Esophagus squamous epithelium (tissue), 5 donors: ENCODE measurements at regions not wholly inside any gene's neighbourhood (a gene's known extent, or its start where the extent isn't known, plus 50 kb on each side); places are given as distances from the start of the nearest gene placed in this dataset.

Experiments used
- DNase-seq: peaks from one replicate; lab custom pipeline; 2025; lab: John Stamatoyannopoulos, UW
- H3K27ac ChIP-seq, 4 donors: fragments of 200-600 bp; sonication (generic); one replicate each; pipeline ENCODE4 v1.5.1; 2016 to 2019; ENCODE audit warnings: mild to moderate bottlenecking in 1 of 4
- H3K27me3 ChIP-seq, 4 donors: fragments of 200-600 bp; sonication (generic); 1 replicate in 3 of 4; 2 replicates in 1 of 4; pipeline versions ENCODE4 v1.5.1 to v1.6.0; 2017 to 2021; ENCODE audit warnings: antibody characterized with exemption in 1 of 4
- H3K36me3 ChIP-seq, 3 donors: fragments of 200-600 bp; sonication (generic); one replicate each; pipeline ENCODE4 v1.5.1; 2016 to 2019
- H3K4me1 ChIP-seq, 3 donors: fragments of 200-600 bp; sonication (generic); one replicate each; pipeline ENCODE4 v1.5.1; 2017 to 2019
- H3K4me3 ChIP-seq, 4 donors: fragments of 200-600 bp; sonication (generic); 1 replicate in 3 of 4; 2 replicates in 1 of 4; pipeline ENCODE4 v1.5.1; 2016 to 2019; ENCODE audit warnings: mild to moderate bottlenecking in 2 of 4, moderate library complexity in 1 of 4
- H3K9me3 ChIP-seq, 3 donors: fragments of 200-600 bp; sonication (generic); one replicate each; pipeline ENCODE4 v1.5.1; 2016 to 2019
- CTCF ChIP-seq, 6 experiments: fragments of 450-650 bp in 4 of 6; fragments of 200-600 bp in 2 of 6; sonication (generic) in 2 of 6; IDR thresholded peaks; one replicate each; pipeline ENCODE4 v1.5.1; 2016 to 2019; ENCODE audit warnings: antibody characterized with exemption in 6 of 6, mild to moderate bottlenecking in 4 of 6, moderate library complexity in 4 of 6
- POLR2A ChIP-seq, 4 donors: fragments of 450-650 bp; IDR thresholded peaks; one replicate each; pipeline ENCODE4 v1.6.1; 2017; ENCODE audit warnings: antibody characterized with exemption in 4 of 4, mild to moderate bottlenecking in 4 of 4, moderate library complexity in 3 of 4
- WGBS, 2 donors: methylation state at CpG; one replicate each; pipeline ENCODE4 v1.1.5; 2018; 5-methylcytosine and 5-hydroxymethylcytosine counted together
- intact Hi-C: fragments of 100-400 bp; cut with DNase I; formaldehyde crosslinking; loops from one replicate; pipeline ENCODE4 v1.15.0; 2022
- donor health status: DM: yes; HTN: yes; CAD: no.

GRCh38 chr5:68646144-68646543 lies 430.6 kb downstream of the PIK3R1 start:
- intact Hi-C loops, result no loop called here
- Histone ChIP-seq H3K4me1 (peaks cover 0 to 18% (median 0%) of the 10 kb centered on the region in 3 donors), H3K27me3 (no peaks in the 10 kb centered on the region), H3K9me3 (no peaks in the 10 kb centered on the region), H3K4me3 (no peak overlapping the region), H3K27ac (no peak overlapping the region), H3K36me3 (no peaks in the 10 kb centered on the region)
- TF ChIP-seq POLR2A (IDR thresholded peaks at IDR 0.05) (no peak), CTCF (IDR thresholded peaks at IDR 0.05) (no peak)
- no peak for DNase-seq
- WGBS, 2 donors, result 50 to 82% methylated on average over 1 of the region's 1 CpG

- Histone ChIP-seq H3K4me3 (no peak overlapping the region), H3K27me3 (no peaks in the 10 kb centered on the region), H3K4me1 (peaks cover 0 to 26% (median 0%) of the 10 kb centered on the region in 3 donors), H3K36me3 (no peaks in the 10 kb centered on the region), H3K27ac (no peak overlapping the region), H3K9me3 (no peaks in the 10 kb centered on the region)
- intact Hi-C loops, result no loop called here
- no peak for DNase-seq
- no peak for TF ChIP-seq CTCF (IDR thresholded peaks at IDR 0.05)
- no peak for TF ChIP-seq POLR2A (IDR thresholded peaks at IDR 0.05)
- WGBS, 2 donors, result 92 to 94% methylated on average over 3 of the region's 3 CpGs
Observed at GRCh38 chr5:68647743-68648142, 432.2 kb downstream of the PIK3R1 start.

- DNase-seq, result no peak
- no peak overlapping the region for H3K4me3 ChIP-seq
- H3K27ac ChIP-seq, result peak overlapping the region in 1 of 4 donors; percentile 29
- H3K27me3 ChIP-seq, result no peaks in the 10 kb centered on the region
- H3K4me1 ChIP-seq, result peaks cover 0 to 29% (median 0%) of the 10 kb centered on the region in 3 donors
- 47 to 49% methylated on average over 8 of the region's 8 CpGs for WGBS, 2 donors
- intact Hi-C loops, result no loop called here
- no peak for TF ChIP-seq CTCF (IDR thresholded peaks at IDR 0.05)
- no peak for TF ChIP-seq POLR2A (IDR thresholded peaks at IDR 0.05)
- no peaks in the 10 kb centered on the region for H3K9me3 ChIP-seq
- H3K36me3 ChIP-seq, result no peaks in the 10 kb centered on the region
Observed at GRCh38 chr5:68648944-68649857, 433.6 kb downstream of the PIK3R1 start.

- no peak for TF ChIP-seq POLR2A (IDR thresholded peaks at IDR 0.05)
- TF ChIP-seq CTCF (IDR thresholded peaks at IDR 0.05), result no peak
- WGBS, 2 donors, result 59% methylated on average over 3 of the region's 3 CpGs
- intact Hi-C loops, result no loop called here
Observed at GRCh38 chr5:68652534-68652965, 437.0 kb downstream of the PIK3R1 start.

GRCh38 chr5:68653471-68653870 lies 437.9 kb downstream of the PIK3R1 start:
- Histone ChIP-seq H3K9me3 (no peaks in the 10 kb centered on the region), H3K27me3 (no peaks in the 10 kb centered on the region), H3K4me1 (peaks cover 0 to 34% (median 0%) of the 10 kb centered on the region in 3 donors), H3K27ac (no peak overlapping the region), H3K4me3 (no peak overlapping the region), H3K36me3 (no peaks in the 10 kb centered on the region)
- TF ChIP-seq POLR2A (IDR thresholded peaks at IDR 0.05) (no peak), CTCF (IDR thresholded peaks at IDR 0.05) (no peak)
- intact Hi-C loops, result no loop called here
- no peak for DNase-seq

More at GRCh38 chr5:68652534-68652965, 437.0 kb downstream of the PIK3R1 start:
- Histone ChIP-seq H3K4me1 (peaks cover 0 to 37% (median 0%) of the 10 kb centered on the region in 3 donors), H3K36me3 (no peaks in the 10 kb centered on the region), H3K9me3 (no peaks in the 10 kb centered on the region), H3K4me3 (no peak overlapping the region), H3K27ac (no peak overlapping the region), H3K27me3 (no peaks in the 10 kb centered on the region)
- DNase-seq, result no peak
